Inferior parietal cortex (tissue), 1 donor: ENCODE measurements at regions not wholly inside any gene's neighbourhood (a gene's known extent, or its start where the extent isn't known, plus 50 kb on each side); places are given as distances from the start of the nearest gene placed in this dataset.

ENCODE experiments used
- DNase-seq: peaks from one replicate; pipeline ENCODE4 v3.0.0-alpha.2; 2016; ENCODE audit errors: extremely low spot score

DNA sequence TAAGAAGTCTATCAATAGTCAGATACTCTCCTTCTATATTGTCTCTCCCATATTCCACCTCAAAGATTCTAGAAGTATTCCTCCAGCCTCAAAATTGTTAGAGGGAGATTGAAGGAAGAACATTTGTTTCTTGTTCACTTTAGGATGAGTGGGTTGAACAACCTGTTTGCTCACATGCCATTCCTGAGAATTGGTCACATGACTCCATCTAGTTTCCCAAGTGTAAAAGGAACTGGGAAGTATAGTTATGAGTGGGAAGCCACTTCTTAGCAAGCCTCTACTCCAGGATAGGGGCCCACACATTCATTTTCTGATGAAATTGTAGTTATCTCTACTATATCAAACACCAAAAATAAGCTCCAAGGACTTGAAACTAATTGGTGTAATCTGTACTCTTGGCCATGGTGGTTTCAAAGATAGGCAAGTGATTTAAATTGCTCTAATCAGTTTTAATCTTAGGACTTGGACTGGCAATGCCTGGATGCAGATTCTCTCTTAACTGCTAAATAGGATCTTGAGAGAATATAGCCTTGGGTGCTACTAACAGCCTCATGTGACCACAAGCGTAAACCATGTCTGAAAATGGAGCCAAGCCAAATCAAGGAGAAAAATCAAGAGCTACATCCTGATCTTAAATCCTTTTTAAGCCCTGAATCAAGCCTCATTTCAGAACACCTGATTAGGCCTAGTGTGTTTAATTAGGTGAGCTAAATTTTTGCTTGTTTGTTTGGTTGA lies 758.7 kb upstream of the MAN1A1 start:
- DNase-seq = no peak

- no peak for DNase-seq
Measured at GRCh38 chr6:120103618-120104017, 754.1 kb upstream of the MAN1A1 start.

- no peak for DNase-seq
Measured at GRCh38 chr6:120096696-120097260, 747.2 kb upstream of the MAN1A1 start.

DNA sequence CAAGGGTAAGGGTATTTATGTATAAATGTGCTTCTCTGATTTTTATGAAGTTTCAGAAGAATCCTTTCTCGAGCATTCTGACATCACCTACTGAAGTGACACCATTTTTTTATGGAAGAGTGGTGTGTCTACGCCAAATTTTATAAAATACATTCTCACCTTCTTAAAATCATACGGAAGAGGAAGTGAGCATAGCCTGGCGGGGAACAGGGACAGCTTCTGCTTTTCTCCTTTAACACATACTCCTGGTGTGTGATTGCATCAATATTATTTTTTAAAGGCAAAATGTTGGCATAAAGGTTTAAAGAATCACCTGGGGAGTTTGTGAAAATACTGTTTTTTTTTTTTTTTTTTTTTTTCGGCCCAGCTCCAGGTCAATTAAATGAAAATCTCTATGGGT lies 733.6 kb upstream of the MAN1A1 start:
- DNase-seq = no peak

- DNase-seq = no peak
Measured at GRCh38 chr6:120077489-120077888, 727.9 kb upstream of the MAN1A1 start.

GRCh38 chr6:120058410-120058809 lies 708.8 kb upstream of the MAN1A1 start:
- no peak for DNase-seq

- DNase-seq = no peak
Measured at GRCh38 chr6:120056085-120056484, 706.5 kb upstream of the MAN1A1 start.

- DNase-seq = no peak
Measured at GRCh38 chr6:120055071-120055470, 705.5 kb upstream of the MAN1A1 start.

DNA sequence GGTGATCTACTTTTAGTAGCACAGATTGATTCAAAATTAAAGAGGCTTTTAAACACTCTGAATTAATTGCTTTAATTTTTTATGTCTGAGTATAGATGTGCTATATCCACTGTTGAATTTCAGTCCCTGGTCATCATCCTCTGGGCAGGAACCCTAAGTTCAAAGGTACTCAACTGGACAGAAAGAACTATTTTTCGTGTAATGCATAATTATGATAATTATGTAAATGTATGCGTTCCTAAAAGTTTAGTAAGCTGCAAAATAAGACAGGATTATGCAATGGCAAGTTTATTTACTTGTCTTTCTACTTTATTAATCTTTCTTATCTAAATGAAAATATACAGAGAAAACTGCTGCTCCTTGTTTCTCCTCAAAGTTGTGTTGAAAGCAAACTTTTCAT lies 690.1 kb upstream of the MAN1A1 start:
- DNase-seq = no peak

GRCh38 chr6:120031837-120032236 lies 682.3 kb upstream of the MAN1A1 start:
- DNase-seq = no peak

DNA sequence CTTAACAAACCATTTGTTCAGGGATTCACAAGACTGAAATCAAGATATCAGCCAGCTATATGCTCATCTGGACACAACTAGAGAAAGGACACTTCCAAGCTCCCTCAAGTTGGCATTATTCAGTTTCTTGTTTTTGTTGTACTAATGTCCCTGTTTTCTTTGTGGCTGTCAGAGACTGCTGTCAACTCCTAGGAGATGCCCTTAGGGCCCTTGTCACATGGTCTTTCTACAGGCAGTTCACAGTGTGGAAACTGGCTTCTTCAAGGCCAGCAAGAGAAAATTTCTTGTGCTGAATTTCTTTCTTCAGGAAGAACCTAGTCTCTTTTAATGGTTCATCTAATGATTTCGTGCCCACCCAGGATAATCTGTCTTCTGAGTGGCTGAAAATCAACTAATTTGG lies 677.2 kb upstream of the MAN1A1 start:
- DNase-seq = no peak

GRCh38 chr6:120010075-120010474 lies 660.5 kb upstream of the MAN1A1 start:
- DNase-seq = no peak

DNA sequence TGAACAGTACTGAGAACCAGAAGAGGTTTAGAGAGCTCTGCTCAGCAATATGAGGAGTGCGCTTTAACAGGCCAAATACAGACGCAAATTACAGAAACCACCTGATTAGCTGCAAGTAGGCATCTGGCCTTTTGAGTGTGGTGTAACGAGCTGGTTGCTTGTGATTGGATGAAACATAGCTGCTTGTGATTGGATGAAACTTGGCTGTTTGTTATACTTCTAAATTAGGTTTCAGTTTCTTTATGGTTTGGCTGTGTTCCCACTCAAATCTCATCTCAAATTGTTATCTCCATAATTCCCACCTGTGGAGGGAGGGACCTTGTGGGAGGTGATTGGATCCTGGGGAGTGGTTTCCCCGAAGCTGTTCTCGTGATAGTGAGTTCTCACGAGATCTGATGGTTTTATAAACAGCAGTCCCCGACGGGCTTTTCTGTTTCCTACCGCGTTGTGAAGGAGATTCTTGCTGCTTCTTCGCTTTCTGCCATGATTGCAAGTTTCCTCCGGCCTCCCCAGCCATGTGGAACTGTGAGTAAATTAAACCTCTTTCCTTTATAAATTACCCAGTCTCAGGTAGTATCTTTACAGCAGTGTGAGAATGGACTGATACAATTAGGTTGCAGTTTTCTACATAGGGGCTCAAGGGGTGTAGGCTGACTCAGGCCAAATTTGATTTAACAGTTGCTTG lies 655.9 kb upstream of the MAN1A1 start:
- no peak for DNase-seq

DNA sequence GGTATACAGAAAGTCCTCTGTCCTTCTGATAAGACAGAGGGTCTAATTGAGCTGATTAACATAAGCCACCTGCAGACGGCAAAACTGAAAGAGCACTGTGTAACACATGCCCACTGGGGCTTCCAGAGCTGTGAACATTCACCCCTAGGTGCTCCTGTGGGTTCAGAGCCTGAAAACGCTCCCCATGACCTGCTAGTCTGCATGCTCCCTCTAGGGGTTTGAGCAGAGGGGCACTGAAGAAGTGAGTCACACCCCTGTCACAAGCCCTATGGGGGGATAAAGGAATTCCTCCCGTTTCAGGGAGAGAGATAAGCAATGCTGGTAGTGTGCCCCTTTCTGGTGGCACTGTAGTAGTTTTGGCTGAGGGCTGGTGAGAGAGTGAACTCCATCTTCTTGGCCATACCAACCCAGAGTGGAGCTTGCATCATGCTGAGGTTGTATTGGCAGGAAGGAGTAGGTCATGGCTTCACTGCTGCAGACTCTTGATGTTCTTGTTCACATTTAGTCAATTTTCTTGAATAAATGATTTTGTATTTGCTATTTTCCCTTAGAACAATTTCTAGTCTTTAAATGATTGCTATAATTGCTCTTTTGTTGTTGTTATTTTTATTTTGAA lies 637.5 kb upstream of the MAN1A1 start:
- no peak for DNase-seq

GRCh38 chr6:119985952-119986736 lies 636.6 kb upstream of the MAN1A1 start:
- DNase-seq = no peak

- DNase-seq = no peak
Measured at GRCh38 chr6:119980802-119981201, 631.2 kb upstream of the MAN1A1 start.

DNA sequence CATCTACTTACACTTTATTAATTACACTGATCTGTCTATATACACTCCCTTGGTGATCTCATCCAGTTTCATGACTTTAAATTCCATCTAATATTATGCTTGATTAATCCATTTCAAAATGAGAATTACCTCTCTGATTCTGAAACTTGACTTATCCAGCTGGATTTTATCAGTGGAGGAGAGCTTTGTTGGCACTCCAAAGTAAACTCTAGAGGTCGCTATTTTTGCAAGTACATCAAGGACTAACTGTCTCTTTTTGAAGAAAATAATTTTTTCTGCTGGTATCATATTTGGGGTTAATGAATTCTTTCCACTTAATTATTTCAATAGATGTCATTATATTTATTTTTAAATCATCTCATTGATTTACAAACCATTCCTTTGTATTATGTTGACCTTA lies 630.3 kb upstream of the MAN1A1 start:
- no peak for DNase-seq

GRCh38 chr6:119978274-119978889 lies 628.8 kb upstream of the MAN1A1 start:
- DNase-seq = no peak

DNA sequence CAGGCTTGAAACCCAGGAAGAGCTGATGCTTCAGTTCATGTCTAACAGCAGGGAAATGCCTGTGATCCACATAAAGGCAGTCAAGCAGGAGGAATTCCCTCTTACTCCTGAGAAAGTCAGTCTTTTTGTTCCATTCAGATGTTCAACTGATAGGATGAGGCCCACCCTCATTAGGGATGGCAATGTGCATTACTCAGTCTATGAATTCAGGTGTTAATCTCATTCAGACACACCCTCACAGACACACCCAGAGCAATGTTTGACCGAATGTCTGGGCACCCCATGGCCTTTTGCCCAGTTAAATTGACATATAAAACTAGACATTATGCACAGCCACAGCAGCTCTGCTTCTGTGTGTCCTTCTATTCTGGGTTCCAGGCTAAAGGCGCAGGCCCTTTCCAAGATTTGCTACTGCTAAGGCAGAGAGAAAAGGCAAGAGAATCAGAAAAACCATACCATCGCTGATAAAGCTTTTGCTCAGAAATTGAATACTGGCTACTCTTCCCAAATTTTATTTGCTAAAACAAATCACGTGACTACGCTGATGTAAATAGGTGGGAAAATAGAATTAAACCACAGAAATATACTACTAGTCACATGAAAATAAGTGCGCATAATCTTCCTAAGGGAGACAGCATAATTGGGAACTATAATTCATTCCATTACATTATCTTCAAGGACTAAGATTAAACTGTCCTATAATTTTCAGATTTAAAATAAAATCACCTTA lies 625.0 kb upstream of the MAN1A1 start:
- DNase-seq = no peak

GRCh38 chr6:119966484-119966883 lies 616.9 kb upstream of the MAN1A1 start:
- no peak for DNase-seq

DNA sequence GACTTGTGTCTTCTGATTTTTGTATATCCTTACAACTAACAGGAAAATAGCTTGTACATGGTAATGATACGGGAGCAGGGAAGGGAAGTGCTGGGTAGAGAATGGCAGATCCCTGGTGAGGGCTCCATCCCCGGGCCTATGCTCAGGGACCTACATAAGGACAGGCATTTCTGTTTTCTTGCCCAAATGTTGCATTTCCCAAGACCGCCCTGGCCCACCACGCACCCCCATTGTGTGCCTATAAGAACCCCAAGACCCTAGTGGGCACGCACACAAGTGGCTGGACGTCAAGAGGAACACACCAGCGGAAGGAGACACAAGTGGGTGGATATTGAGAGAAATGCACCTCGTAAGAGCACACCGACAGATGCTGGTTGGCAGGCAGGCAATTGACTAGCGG lies 616.3 kb upstream of the MAN1A1 start:
- DNase-seq = no peak
